Endothelial cell of umbilical vein (primary cell): ENCODE measurements at regions not wholly inside any gene's neighbourhood (a gene's known extent, or its start where the extent isn't known, plus 50 kb on each side); places are given as distances from the start of the nearest gene placed in this dataset.
"Not testable (repeated sequence)": the region's sequence is repeated elsewhere in the genome, so short reads cannot be mapped to it uniquely, and the experiment has no call there.

ENCODE experiments used
- BruUV-seq: library from RNA; stranded (reverse); fragments of 400-500 nt; replicated peaks from 2 replicates; lab custom pipeline; 2021; lab: Mats Ljungman, UMichigan
- CTCF ChIA-PET: fragments of 300-600, 350-600 bp; sonication (Branson Sonifier 250); formaldehyde crosslinking; loops from one replicate; lab custom pipeline; 2021; ENCODE audit warnings: antibody characterized with exemption, inconsistent platforms; lab: Charles Lee
- POLR2A ChIA-PET: fragments of 300-600, 350-600 bp; sonication (Branson Sonifier 250); formaldehyde crosslinking; loops from one replicate; lab custom pipeline; 2021; ENCODE audit warnings: antibody characterized with exemption, inconsistent platforms; lab: Charles Lee
- DNase-seq: peaks from one replicate; pipeline ENCODE4 v3.0.0-alpha.2; 2011; ENCODE audit warnings: low read depth, low spot score
- FAIRE-seq: peaks from 2 replicates; lab custom pipeline; 2011; peaks lifted over from hg19 to GRCh38; lab: Jason Lieb, UNC
- H2AFZ ChIP-seq: 2 replicates; pipeline ENCODE4 v1.6.0; 2012; ENCODE audit warnings: low read depth, low read length, control low read depth, inconsistent platforms
- H3K27ac ChIP-seq: 2 replicates; pipeline ENCODE4 v1.5.1; 2011; ENCODE audit warnings: low read depth, mild to moderate bottlenecking, control low read depth, low read length, moderate library complexity; ENCODE audit not compliant: insufficient read depth
- H3K27me3 ChIP-seq, 2 experiments: 2 replicates each; pipeline versions ENCODE4 v1.6.0 to v1.6.1; 2011; ENCODE audit warnings: low read length in 2 of 2, mixed read lengths in 1 of 2; ENCODE audit not compliant: control insufficient read depth in 2 of 2, insufficient read depth in 2 of 2
- H3K36me3 ChIP-seq, 2 experiments: 2 replicates in 1 of 2; 3 replicates in 1 of 2; pipeline ENCODE4 v1.5.1; 2011; ENCODE audit warnings: low read length in 2 of 2, mild to moderate bottlenecking in 1 of 2, moderate library complexity in 1 of 2; ENCODE audit not compliant: control insufficient read depth in 2 of 2, insufficient read depth in 2 of 2; ENCODE audit errors: extremely low read depth in 1 of 2
- H3K4me1 ChIP-seq: 3 replicates; pipeline ENCODE4 v1.5.1; 2011; ENCODE audit warnings: mild to moderate bottlenecking, low read length; ENCODE audit not compliant: control insufficient read depth, insufficient read depth; ENCODE audit errors: extremely low read depth
- H3K4me2 ChIP-seq: 2 replicates; pipeline ENCODE4 v1.6.1; 2011; ENCODE audit warnings: low read length, control low read depth, mixed read lengths; ENCODE audit not compliant: insufficient read depth
- H3K4me3 ChIP-seq, 3 experiments: fragments of 200-600 bp in 1 of 3; sonication (generic), shearing (Covaris generic) in 1 of 3; replicated peaks in 1 of 3; 2 replicates each; pipeline ENCODE4 v1.5.1; 2011 to 2016; ENCODE audit warnings: control low read depth in 3 of 3, low read length in 3 of 3, mild to moderate bottlenecking in 2 of 3, inconsistent platforms in 1 of 3, low read depth in 1 of 3, moderate library complexity in 1 of 3; ENCODE audit not compliant: insufficient read depth in 1 of 3
- H3K79me2 ChIP-seq: 2 replicates; pipeline ENCODE4 v1.6.0; 2012; ENCODE audit warnings: low read length, inconsistent platforms; ENCODE audit not compliant: control insufficient read depth, insufficient read depth
- H3K9ac ChIP-seq: replicated peaks from 2 replicates; pipeline ENCODE3; 2011; ENCODE audit warnings: low read length, control low read depth; ENCODE audit not compliant: insufficient read depth; ENCODE audit errors: extremely low read depth
- H3K9me1 ChIP-seq: replicated peaks from 3 replicates; pipeline ENCODE4 v1.6.0; 2011; ENCODE audit warnings: mild to moderate bottlenecking, low read length; ENCODE audit not compliant: control insufficient read depth, insufficient read depth; ENCODE audit errors: extremely low read depth
- H3K9me3 ChIP-seq: replicated peaks from 2 replicates; pipeline ENCODE4 v1.5.1; 2012; ENCODE audit warnings: low read length, inconsistent platforms; ENCODE audit not compliant: control insufficient read depth, insufficient read depth
- H4K20me1 ChIP-seq: replicated peaks from 2 replicates; pipeline ENCODE3; 2011; ENCODE audit warnings: mild to moderate bottlenecking, low read length; ENCODE audit not compliant: control insufficient read depth, insufficient read depth; ENCODE audit errors: extremely low read depth
- EZH2 ChIP-seq: IDR thresholded peaks from 2 replicates; pipeline ENCODE4 v1.6.1; 2012; ENCODE audit warnings: borderline replicate concordance, low read depth, mild to moderate bottlenecking, moderate library complexity, low read length, inconsistent platforms; ENCODE audit not compliant: severe bottlenecking
- FOS ChIP-seq: IDR thresholded peaks from 2 replicates; pipeline ENCODE4 v1.6.1; 2011; ENCODE audit warnings: mild to moderate bottlenecking, low read length, moderate library complexity, borderline replicate concordance; ENCODE audit not compliant: insufficient read depth
- GATA2 ChIP-seq: IDR thresholded peaks from 2 replicates; pipeline ENCODE4 v1.7.0; 2011; ENCODE audit warnings: low read depth, mild to moderate bottlenecking, moderate library complexity, mixed read lengths, low read length; ENCODE audit not compliant: insufficient read length, insufficient read depth
- JUN ChIP-seq: IDR thresholded peaks from 2 replicates; pipeline ENCODE4 v1.6.1; 2011; ENCODE audit warnings: borderline replicate concordance, low read depth; ENCODE audit not compliant: insufficient read length, insufficient read depth
- MYC ChIP-seq: IDR thresholded peaks from one replicate; pipeline ENCODE4 v1.6.1; 2011; ENCODE audit warnings: mild to moderate bottlenecking, low read depth, low read length
- POLR2A ChIP-seq: IDR thresholded peaks from 2 replicates; pipeline ENCODE4 v1.6.1; 2012; ENCODE audit warnings: low read depth, mild to moderate bottlenecking, control low read depth, low read length
- POLR2AphosphoS5 ChIP-seq: IDR thresholded peaks from 2 replicates; pipeline ENCODE4 v1.6.1; 2012; ENCODE audit warnings: low read depth, mild to moderate bottlenecking, control low read depth, low read length, moderate library complexity; ENCODE audit not compliant: insufficient read depth
- dilution Hi-C: fragments of 300-500 bp; cut with MboI; formaldehyde crosslinking; loops from one replicate; pipeline ENCODE4 v1.15.0; 2019; ENCODE audit warnings: low sequenced_read_pairs; ENCODE audit not compliant: extremely low pct_ligation_motif_present
- intact Hi-C: fragments of 100-400 bp; cut with micrococcal nuclease; formaldehyde crosslinking; loops from one replicate; pipeline ENCODE4 v1.10.0; 2022
- TF ChIP-seq, protein P1 (sequence below): IDR thresholded peaks from 2 replicates; pipeline ENCODE4 v1.6.1; 2011; ENCODE audit not compliant: insufficient read depth, insufficient read length
- TF ChIP-seq, protein P2 (sequence below), 2 donors: IDR thresholded peaks; 1 replicate in 1 of 2; 2 replicates in 1 of 2; pipeline ENCODE4 v1.5.1; 2011; ENCODE audit warnings: low read length in 2 of 2, mild to moderate bottlenecking in 2 of 2, moderate library complexity in 2 of 2, control low read depth in 1 of 2, inconsistent platforms in 1 of 2, low read depth in 1 of 2; ENCODE audit not compliant: insufficient read depth in 1 of 2; ENCODE audit errors: extremely low read depth in 1 of 2

DNA sequence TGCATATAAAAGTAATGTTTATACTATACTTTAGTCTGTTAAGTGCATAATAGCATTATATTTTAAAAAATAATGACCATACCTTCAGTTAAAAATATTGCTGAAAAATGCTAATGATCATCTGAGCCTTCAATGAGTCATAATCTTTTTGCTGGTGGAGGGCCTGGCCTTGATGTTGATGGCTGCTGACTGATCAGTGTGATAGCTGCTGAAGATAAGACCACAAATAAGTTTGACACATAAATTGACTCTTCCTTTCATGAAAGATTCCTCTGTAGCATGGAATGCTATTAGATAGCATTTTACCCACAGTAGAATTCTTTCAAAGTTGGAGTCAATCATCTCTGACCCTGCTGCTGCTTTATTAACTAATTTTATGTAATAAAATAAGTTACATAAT, 128.4 kb upstream of the CCDC85A start:
- dilution Hi-C loops (no loop called here), intact Hi-C loops (no loop called here)
- no peaks in the 10 kb centered on the region for H3K36me3 ChIP-seq
- no peak for TF ChIP-seq POLR2AphosphoS5
- TF ChIP-seq, protein P1, sequence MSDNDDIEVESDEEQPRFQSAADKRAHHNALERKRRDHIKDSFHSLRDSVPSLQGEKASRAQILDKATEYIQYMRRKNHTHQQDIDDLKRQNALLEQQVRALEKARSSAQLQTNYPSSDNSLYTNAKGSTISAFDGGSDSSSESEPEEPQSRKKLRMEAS = no peak
- no peak for TF ChIP-seq POLR2A
- no peak for TF ChIP-seq FOS
- TF ChIP-seq MYC = no peak
- no peak for TF ChIP-seq JUN
- TF ChIP-seq EZH2 = no peak
- TF ChIP-seq GATA2 = no peak
- TF ChIP-seq, protein P2, sequence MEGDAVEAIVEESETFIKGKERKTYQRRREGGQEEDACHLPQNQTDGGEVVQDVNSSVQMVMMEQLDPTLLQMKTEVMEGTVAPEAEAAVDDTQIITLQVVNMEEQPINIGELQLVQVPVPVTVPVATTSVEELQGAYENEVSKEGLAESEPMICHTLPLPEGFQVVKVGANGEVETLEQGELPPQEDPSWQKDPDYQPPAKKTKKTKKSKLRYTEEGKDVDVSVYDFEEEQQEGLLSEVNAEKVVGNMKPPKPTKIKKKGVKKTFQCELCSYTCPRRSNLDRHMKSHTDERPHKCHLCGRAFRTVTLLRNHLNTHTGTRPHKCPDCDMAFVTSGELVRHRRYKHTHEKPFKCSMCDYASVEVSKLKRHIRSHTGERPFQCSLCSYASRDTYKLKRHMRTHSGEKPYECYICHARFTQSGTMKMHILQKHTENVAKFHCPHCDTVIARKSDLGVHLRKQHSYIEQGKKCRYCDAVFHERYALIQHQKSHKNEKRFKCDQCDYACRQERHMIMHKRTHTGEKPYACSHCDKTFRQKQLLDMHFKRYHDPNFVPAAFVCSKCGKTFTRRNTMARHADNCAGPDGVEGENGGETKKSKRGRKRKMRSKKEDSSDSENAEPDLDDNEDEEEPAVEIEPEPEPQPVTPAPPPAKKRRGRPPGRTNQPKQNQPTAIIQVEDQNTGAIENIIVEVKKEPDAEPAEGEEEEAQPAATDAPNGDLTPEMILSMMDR (IDR thresholded peaks at IDR 0.05; ENCODE audit: extremely low read depth in 1 of 2, insufficient read depth in 1 of 2, low read depth in 1 of 2, low read length in 2 of 2) = no peak
- no peak overlapping the region for H2AFZ ChIP-seq
- H3K27me3 ChIP-seq = no peaks in the 10 kb centered on the region
- no peaks in the 10 kb centered on the region for H3K79me2 ChIP-seq
- FAIRE-seq (no peak), DNase-seq (no peak)
- no peak overlapping the region for H3K4me2 ChIP-seq
- no peaks in the 10 kb centered on the region for H4K20me1 ChIP-seq
- ChIA-PET POLR2A (no interaction called here), CTCF (no interaction called here)
- BruUV-seq = no TSS peak
- H3K9me3 ChIP-seq = no peaks in the 10 kb centered on the region
- H3K27ac ChIP-seq = no peak overlapping the region
- no peaks in the 10 kb centered on the region for H3K9me1 ChIP-seq
- no peak overlapping the region for H3K4me3 ChIP-seq
- no peak overlapping the region for H3K9ac ChIP-seq
- no peaks in the 10 kb centered on the region for H3K4me1 ChIP-seq

DNA sequence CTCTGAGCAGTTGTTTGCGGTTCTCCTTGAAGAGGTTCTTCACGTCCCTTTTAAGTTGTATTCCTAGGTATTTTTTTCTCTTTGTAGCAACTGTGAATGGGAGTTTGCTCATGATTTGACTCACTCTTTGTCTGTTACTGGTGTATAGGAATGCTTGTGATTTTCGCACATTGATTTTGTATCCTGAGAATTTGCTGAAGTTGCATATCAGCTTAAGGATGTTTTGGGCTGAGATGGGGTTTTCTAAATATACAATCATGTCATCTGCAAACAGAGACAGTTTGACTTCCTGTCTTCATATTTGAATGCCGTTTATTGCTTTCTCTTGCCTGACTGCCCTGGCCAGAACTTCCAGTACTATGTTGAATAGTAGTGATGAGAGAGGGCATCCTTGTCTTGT, 122.5 kb upstream of the CCDC85A start:
- H3K9me3 ChIP-seq, H3K4me3 ChIP-seq, POLR2A ChIA-PET, H4K20me1 ChIP-seq, H2AFZ ChIP-seq, dilution Hi-C loops, BruUV-seq, H3K9ac ChIP-seq, H3K79me2 ChIP-seq, H3K9me1 ChIP-seq, H3K27me3 ChIP-seq, DNase-seq, H3K4me2 ChIP-seq, H3K27ac ChIP-seq, intact Hi-C loops, H3K4me1 ChIP-seq, CTCF ChIA-PET, H3K36me3 ChIP-seq, FAIRE-seq: not testable (repeated sequence)
